Cardiac fibroblast (primary cell): ENCODE measurements at regions not wholly inside any gene's neighbourhood (a gene's known extent, or its start where the extent isn't known, plus 50 kb on each side); places are given as distances from the start of the nearest gene placed in this dataset.

Experiments
- DNase-seq, 2 donors: peaks; one replicate each; pipeline versions ENCODE4 v3.0.0 to v3.0.0-alpha.2; 2010; ENCODE audit warnings: low read depth in 2 of 2
- H3K4me3 ChIP-seq, 2 donors: replicated peaks in 1 of 2; 1 replicate in 1 of 2; 2 replicates in 1 of 2; pipeline ENCODE4 v1.5.1; 2011; ENCODE audit warnings: low read depth in 2 of 2, low read length in 2 of 2, mild to moderate bottlenecking in 2 of 2, moderate library complexity in 1 of 2
- TF ChIP-seq, protein P1 (sequence below): IDR thresholded peaks from one replicate; pipeline ENCODE4 v1.5.1; 2011; ENCODE audit warnings: low read depth, mild to moderate bottlenecking, low read length, inconsistent platforms

DNA sequence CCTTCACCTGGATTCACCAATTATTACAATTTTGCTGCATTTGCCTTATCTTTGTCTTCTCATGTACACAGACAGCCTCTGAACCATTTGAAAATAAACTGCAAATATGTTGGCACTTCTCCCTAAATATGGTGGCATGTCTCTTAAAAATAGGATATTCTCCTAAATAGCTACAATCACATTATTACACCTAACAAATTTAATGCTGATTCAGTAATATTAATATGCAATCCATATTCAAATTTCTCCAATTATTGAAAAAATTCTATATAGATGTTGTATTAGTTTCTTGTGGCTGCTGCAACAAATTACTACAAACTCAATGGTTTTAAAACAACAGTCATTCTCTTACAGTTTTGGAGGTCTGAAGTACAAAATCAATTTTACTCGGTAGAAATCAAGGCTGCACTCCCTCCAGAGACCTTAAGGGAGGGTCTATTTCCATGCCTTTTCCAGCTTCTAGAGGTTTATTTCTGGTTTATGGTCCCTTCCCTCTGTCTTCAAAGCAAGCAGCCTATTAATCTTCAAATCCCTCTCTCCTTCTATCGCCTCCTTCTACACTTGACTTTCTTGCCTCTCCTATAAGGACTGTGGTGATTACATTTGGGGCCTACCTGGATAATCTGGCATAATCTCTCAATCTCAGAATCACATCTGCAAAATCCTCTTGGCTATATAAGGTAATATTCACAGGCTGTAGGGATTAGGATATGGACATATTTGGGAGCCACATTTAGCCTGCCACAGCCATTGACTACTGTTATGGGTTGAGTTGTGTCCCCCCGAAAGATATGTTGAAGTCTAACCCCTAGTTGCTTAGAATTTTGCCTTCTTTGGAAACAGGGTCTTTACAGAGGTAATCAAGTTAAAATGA, 52.5 kb upstream of the BOLA1 start:
- H3K4me3 ChIP-seq, result no peak overlapping the region
- no peak for DNase-seq
- TF ChIP-seq, protein P1, sequence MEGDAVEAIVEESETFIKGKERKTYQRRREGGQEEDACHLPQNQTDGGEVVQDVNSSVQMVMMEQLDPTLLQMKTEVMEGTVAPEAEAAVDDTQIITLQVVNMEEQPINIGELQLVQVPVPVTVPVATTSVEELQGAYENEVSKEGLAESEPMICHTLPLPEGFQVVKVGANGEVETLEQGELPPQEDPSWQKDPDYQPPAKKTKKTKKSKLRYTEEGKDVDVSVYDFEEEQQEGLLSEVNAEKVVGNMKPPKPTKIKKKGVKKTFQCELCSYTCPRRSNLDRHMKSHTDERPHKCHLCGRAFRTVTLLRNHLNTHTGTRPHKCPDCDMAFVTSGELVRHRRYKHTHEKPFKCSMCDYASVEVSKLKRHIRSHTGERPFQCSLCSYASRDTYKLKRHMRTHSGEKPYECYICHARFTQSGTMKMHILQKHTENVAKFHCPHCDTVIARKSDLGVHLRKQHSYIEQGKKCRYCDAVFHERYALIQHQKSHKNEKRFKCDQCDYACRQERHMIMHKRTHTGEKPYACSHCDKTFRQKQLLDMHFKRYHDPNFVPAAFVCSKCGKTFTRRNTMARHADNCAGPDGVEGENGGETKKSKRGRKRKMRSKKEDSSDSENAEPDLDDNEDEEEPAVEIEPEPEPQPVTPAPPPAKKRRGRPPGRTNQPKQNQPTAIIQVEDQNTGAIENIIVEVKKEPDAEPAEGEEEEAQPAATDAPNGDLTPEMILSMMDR, result no peak

DNA sequence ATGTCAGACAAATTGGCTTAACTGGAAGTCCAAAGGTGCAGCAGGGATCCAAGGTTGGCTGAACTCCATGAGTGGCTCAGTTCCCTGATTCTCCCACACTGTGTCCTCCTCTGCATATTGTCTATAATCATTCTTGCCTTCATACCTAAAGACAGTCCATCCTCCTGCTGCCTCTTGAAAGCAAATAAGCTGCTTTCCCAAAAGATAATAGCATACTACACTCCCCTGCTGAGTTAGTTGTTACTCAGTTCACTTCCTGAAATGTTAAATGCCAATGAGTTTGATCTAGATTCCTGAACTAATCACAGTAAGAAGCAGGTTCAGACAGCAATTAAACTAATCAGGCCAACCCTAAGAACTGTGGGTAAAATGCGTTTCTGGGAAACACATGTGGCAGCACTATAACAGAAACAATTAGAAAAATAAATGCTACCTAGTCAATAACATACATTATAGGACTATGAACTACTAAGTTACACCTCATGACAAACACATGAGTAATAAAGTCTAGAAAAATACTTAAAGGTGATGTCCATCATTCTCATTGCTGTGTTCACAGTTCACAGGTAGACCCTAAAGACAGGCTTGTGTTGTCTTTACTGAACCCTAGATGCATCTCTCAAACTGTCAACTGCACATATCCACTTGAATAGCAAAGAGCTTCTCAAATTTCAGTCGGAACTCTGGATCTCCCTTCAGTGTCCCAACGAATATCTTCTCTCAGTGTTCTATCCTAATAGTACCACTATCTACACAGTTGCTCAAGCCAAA, 50.8 kb upstream of the BOLA1 start:
- peak overlapping the region in 1 of 2 donors; percentile 48 for H3K4me3 ChIP-seq
- no peak for DNase-seq
- TF ChIP-seq, protein P1, result no peak

DNA sequence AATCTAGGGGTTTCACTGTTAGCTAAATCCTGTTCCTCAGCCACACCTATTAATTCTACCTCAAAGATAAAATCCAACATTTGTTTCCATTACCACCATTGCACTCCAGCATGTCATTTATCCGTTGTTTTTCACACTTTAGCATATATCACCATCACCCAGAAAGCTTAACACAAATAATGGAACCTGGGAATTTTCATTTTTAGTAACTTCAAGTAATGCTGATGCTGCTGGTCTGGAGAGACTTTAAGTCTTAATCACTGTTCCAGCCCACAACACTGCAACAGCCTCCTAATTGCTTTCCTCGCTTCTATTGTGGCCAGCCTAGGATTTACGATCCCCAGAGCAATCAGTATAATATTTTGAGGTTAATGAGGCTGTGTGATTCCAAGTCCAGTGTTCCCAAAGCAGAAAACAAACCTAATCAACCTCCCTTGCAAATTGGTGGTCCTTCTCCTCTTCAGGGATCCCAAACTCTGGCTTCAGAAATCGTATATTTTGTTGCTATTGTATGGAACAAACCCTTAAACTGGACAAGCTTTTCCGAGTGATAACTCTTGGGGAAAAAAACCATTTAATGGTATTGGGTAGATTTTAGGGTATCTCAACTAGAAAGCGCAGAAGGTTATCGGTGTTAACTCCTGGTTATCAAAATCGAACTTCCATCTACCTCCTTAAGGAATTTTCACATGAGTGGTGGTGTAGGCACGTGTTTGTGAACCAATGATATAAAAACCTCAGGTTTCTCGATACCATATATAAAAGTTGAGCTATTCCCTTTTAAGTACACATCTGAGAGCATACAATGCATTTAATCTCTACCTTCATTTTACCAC, 50.0 kb upstream of the BOLA1 start:
- peak overlapping the region; percentile 48 to 50 for H3K4me3 ChIP-seq
- TF ChIP-seq, protein P1, result no peak
- no peak for DNase-seq
